Jurkat, Clone E6-1 (cell line): ENCODE measurements at regions not wholly inside any gene's neighbourhood (a gene's known extent, or its start where the extent isn't known, plus 50 kb on each side); places are given as distances from the start of the nearest gene placed in this dataset.
"Not testable (repeated sequence)": the region's sequence is repeated elsewhere in the genome, so short reads cannot be mapped to it uniquely, and the experiment has no call there.

ENCODE experiments used
- DNase-seq: peaks from one replicate; pipeline ENCODE4 v3.0.0-alpha.2; 2011; ENCODE audit warnings: low read depth, low spot score
- H3K4me3 ChIP-seq: 2 replicates; pipeline ENCODE4 v1.5.1; 2011; ENCODE audit warnings: mild to moderate bottlenecking, low read length, control low read depth, moderate library complexity

DNA sequence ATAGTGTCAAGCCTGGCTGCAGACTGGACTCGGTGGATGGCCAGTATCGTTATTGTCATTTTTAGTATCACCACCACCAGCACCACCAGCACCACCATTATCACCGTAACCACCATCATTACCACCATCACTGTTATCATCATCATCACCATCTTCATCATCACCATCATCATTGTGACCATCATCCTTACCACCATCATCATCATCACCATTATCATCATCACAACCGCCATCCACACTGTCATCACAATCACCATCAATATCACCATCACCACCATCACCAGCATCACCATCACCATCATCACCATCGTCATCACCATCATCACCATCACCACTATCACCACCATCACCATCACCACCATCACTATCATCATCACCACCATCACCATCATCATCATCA is 65.6 kb downstream of the FOXL3 start:
- no peak for DNase-seq
- H3K4me3 ChIP-seq, result no peak overlapping the region

GRCh38 chr7:356087-356486 is 66.1 kb downstream of the FOXL3 start:
- DNase-seq, result no peak
- H3K4me3 ChIP-seq, result no peak overlapping the region

- H3K4me3 ChIP-seq, result no peak overlapping the region
- no peak for DNase-seq
Observed at GRCh38 chr7:356691-357462, 66.9 kb downstream of the FOXL3 start.

GRCh38 chr7:357531-358209 is 67.7 kb downstream of the FOXL3 start:
- DNase-seq, result no peak
- no peak overlapping the region for H3K4me3 ChIP-seq

DNA sequence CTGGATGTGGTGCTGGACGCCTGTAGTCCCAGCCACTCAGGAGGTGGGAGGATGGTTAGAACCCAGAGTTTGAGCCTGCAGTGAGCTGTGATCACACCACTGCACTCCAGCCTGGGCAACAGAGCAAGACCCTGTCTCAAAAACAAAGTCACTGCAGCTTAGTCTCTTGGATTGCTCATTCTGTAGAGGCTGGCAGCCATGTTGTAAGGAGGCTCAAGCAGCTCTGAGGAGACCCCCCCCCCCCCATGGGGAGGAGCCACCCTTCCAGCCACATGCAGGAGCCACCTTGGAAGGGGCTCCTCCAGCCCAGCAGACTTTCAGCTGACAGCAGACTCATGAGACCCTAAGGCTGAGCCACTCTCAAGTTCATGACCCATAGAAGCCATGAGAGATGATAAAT is 68.4 kb downstream of the FOXL3 start:
- no peak for DNase-seq

DNA sequence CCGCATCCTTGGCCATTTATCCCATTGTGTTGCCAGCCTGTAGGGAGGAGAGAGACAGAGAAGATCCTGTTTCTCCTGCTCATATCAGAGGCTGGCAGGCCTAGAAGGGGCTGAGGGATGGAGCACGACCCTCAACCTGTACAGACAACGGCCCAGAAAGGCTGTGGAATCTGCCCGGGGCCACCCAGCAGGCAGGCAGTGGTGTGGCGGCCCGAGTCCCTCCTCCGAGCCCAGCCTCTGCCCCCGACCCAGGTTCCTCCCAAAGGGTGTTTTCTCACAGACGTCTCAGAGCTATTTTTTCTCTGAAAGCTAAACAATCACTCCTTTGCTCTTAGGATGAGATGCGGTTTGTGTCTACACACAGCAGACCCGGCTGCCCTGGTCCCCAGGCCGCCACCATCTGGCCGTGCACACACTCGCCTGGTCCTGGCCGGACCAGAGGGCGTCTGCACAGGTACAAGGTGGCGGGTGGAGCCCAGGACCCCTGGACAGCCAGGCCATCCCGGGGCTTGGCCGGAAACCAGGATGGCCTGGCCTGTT is 69.3 kb downstream of the FOXL3 start:
- DNase-seq, result no peak
- no peak overlapping the region for H3K4me3 ChIP-seq

More for the DNA sequence above, 68.4 kb downstream of the FOXL3 start:
- no peak overlapping the region for H3K4me3 ChIP-seq

GRCh38 chr7:359766-360361 is 69.9 kb downstream of the FOXL3 start:
- peak overlapping the region; percentile 46 for H3K4me3 ChIP-seq
- DNase-seq, result peak; percentile 71

- DNase-seq, result peak; percentile 62
- peak overlapping the region; percentile 46 for H3K4me3 ChIP-seq
Observed at GRCh38 chr7:360454-361100, 70.6 kb downstream of the FOXL3 start.

GRCh38 chr7:361182-361581 is 71.2 kb downstream of the FOXL3 start:
- DNase-seq, H3K4me3 ChIP-seq: not testable (repeated sequence)

GRCh38 chr7:361680-362401 is 71.9 kb downstream of the FOXL3 start:
- peak overlapping the region; percentile 30 for H3K4me3 ChIP-seq
- no peak for DNase-seq

DNA sequence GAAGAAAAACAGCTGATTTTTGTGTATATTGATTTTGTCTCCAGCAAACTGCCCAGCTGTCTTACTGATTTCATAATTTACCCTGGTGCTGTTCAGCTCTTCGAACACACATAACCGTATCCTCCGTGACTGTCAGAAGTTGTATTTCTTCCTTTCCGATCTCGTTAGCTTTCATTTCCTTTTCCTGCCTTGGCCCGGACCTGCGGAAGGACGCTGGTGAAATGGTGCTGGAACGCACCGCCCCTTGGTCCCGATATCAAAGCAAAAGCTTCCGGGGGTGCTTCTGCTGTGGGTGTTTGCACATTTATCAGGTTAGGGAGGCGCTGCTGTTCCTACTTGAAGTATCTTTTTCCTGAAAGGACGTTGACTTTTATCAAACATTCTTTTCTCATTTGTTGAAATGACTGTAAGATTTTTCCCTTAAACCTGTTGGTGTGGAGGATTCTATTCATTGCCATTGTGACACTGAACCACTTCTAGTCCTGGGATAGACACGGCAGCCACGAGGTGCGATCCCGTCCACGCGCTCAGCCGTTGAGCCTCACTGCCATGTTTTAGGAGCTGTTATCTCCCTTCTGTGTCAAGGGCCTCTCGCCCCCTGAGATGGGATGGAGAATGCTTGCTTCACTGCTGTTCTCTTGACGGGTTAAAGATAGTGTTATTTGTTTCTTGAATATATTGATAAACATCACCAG is 72.6 kb downstream of the FOXL3 start:
- peak; percentile 76 for DNase-seq
- H3K4me3 ChIP-seq, result peak overlapping the region; percentile 30

- DNase-seq, result peak; percentile 64
- H3K4me3 ChIP-seq, result no peak overlapping the region
Observed at GRCh38 chr7:363626-364025, 73.7 kb downstream of the FOXL3 start.

GRCh38 chr7:364536-364935 is 74.6 kb downstream of the FOXL3 start:
- H3K4me3 ChIP-seq, result no peak overlapping the region
- no peak for DNase-seq

DNA sequence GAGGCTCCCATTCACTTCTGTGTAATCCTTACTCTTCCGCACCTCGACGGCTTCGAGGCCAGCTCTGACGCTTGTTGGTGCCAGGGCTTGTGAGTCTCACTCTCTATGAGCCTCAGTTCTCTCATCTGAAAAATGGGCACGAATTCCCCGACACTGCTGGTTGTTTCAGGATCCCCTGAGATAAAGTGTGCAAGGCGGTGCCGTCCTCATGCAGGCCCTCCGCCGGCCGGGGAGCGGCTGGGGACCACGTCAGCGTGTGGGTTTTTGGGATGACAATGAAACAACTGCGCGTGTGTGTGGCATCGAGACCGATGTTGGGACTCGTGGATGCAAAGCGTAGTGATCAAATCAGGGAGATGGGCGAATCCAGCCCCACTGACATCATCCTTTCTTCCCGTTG is 75.6 kb downstream of the FOXL3 start:
- no peak for DNase-seq
- H3K4me3 ChIP-seq, result no peak overlapping the region

GRCh38 chr7:366161-366803 is 76.3 kb downstream of the FOXL3 start:
- DNase-seq, result no peak
- no peak overlapping the region for H3K4me3 ChIP-seq

DNA sequence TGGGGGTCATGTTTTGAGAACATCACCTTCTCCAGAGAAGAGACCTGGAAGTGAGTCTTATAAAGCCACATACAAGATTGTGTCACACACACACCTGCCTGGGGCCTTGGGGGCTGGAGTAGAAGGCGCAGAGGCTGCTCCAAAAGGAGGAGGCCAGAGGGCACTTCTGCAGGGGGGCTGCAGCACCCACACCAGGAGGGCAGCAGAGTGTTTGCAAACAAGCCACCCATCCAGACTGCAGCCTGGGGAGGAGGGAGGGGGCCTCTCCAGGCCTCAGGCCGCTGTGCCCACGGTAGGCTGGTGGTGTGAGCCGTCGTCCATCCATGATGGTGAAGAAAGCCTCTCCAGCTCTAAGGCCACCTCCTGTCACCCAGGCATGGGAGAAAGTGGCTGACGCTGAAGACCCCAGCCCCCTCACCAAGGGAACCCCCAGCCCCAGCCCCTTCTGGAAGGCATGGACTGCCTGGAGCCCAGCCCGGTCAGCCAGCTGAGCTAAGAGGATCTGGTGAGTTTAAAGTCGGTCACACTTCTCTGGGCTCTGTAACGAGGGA is 77.5 kb downstream of the FOXL3 start:
- no peak for DNase-seq
- H3K4me3 ChIP-seq, result no peak overlapping the region

- no peak overlapping the region for H3K4me3 ChIP-seq
- DNase-seq, result no peak
Observed at GRCh38 chr7:368651-369475, 78.9 kb downstream of the FOXL3 start.
